ENCODE measurements at regions not wholly inside any gene's neighbourhood (a gene's known extent, or its start where the extent isn't known, plus 50 kb on each side); places are given as distances from the start of the nearest gene placed in this dataset.
"Not testable (repeated sequence)": the region's sequence is repeated elsewhere in the genome, so short reads cannot be mapped to it uniquely, and the experiment has no call there.

DNA sequence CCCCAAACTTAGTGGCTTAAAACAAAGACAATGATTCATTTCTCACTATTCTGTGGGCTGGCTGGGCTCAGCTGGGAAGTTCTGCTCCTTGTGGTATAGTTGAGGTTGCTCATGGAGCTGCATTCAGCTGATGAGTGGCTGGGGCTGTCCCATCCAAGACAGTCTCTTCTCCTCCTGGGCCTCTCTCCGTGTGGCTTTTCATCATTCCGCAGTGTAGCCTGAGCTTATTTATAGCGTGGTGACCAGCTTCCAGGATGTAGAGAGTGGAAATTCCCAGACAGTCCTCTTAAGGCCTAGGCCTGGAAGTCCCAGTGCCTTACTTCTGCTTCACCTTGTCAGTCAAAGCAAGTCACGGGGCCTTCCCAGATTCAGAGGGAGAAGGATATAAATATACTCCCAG lies 136.7 kb upstream of the DAZL start:
- DNase-seq (ENCODE audit: low read depth) = no peak
- in situ Hi-C loops (cut with HindIII; ENCODE audit: low pct_unique_long_range_greater_than_20kb, low sequenced_read_pairs) = no loop called here

DNA sequence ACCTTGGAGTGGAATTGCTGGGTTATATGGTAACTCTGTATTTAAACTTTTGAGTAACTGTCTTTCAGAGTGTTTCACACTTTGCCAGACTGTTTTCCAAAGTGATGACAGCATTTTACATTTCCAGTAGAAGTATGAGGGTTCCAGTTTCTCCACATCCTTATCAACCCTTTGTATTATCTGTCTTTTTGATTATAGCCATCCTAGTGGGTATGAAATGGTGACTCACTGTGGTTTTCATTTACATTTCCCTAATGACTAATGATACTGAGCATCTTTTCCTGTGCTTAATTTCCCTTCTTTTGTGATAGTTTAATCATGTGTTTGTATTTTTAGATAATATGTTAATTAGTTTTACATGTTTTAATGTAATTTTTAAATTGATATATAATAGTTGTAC lies 138.1 kb upstream of the DAZL start:
- no peak for DNase-seq (ENCODE audit: low read depth)
- in situ Hi-C loops (cut with HindIII; ENCODE audit: low pct_unique_long_range_greater_than_20kb, low sequenced_read_pairs) = no loop called here

DNA sequence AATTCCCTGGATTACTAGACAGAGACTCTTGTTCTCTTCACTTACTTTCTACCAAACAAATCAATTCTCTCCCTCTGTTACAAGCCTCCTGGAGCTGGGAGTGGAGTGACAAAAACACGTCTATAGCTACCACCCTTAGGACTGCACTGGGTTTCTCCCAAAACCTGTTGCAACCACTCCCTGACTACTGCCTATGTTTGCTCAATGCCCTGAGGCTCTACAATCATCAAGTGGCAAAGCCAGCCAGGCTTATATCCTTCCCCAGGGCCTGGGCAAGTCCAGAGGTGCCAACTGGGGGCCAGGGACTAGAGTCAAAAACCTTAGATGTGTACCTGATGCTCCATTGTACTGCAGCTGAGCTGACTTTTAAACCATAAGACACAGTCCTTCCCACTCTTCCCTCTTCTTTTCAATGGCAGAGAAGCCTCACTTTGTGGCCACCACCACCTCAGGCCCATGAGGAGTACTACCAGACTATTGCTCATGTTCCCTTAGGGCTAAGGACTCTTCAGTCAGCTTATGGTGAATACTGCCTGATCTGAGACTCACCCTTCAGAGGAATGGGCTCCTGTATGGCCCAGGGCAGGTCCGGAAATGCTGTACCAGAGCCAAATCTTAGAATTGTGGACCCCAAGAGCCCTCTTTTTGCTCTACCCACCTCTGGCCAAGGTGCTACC lies 125.4 kb upstream of the PLCL2 start:
- in situ Hi-C loops (cut with HindIII; ENCODE audit: low pct_unique_long_range_greater_than_20kb, low sequenced_read_pairs) = no loop called here
- no peak for DNase-seq (ENCODE audit: low read depth)

DNA sequence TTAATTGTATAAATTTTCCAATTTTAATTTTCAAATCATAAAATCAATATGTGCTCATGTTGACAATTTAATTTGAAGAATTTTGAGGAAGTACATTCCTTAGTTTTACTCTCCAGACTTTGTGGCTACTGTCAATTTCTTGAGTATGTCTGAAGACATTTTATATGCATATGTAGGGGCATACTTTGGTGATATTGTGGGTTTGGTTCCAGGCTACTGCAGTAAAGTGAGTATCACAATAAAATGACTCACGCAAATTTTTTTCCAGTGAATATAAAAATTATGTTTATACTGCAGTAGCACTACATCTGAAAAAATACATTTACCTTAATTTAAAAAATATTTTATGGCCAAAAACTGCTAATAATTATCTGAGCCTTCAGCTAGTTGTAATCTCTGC lies 123.2 kb upstream of the PLCL2 start:
- no peak for DNase-seq (ENCODE audit: low read depth)
- in situ Hi-C loops (cut with HindIII; ENCODE audit: low pct_unique_long_range_greater_than_20kb, low sequenced_read_pairs) = no loop called here

DNA sequence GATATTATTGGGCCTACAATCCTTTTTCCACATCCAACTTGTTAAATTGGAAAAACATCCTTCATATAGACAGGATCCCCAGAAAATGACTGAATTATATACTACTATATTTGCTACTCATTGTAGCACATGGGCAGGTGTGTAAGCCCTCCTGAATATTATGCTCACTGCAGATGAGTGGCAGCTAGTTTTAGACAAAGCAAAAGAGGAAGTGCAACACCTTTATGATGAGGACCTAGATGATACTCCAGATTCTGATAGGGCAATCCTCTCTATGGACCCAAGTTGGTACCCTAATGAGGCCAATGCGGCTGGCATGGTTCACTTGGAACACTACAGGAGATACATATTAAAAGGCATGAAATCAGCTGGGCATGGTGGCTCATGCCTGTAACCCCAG lies 119.1 kb upstream of the PLCL2 start:
- DNase-seq (ENCODE audit: low read depth) = no peak
- in situ Hi-C loops (cut with HindIII; ENCODE audit: low pct_unique_long_range_greater_than_20kb, low sequenced_read_pairs) = no loop called here

DNA sequence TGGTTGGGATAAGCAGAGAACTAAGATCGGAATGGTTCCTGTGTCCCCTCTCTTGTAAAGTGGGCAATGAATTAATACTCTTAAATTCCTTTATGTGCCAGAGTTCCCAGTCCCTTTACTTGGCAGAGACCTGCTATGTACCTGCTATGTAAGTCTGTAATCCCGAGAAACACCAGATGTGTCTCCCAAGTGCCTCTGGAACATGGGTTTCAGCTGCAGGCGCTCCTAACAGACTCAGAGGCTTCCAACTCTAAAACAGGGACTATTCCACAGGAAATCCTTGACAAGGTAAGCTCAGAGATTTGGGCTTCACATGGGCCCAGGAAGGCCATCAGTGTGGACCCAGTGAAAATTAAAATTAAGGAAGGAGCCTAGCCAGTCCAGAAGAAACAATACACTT lies 117.7 kb upstream of the PLCL2 start:
- no peak for DNase-seq (ENCODE audit: low read depth)
- in situ Hi-C loops (cut with HindIII; ENCODE audit: low pct_unique_long_range_greater_than_20kb, low sequenced_read_pairs) = no loop called here

DNA sequence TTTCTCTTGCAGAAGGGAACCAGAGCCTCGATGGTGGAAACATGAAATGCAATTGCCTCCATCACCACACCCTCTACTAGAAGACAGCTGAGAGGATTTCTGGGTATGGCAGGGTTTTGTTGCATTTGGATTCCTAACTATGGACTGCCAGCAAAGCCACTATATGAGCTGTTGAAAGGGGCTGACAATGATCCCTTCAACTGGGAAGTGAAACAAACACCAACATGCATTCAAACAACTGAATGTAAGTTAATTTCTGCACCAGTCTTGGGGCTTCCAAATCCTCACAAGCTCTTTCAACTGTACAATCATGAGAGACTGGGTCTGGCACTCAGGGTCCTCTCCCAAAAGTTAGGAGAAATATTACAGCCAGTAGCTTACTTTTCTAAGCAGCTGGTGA lies 116.7 kb upstream of the PLCL2 start:
- in situ Hi-C loops (cut with HindIII; ENCODE audit: low pct_unique_long_range_greater_than_20kb, low sequenced_read_pairs) = no loop called here
- no peak for DNase-seq (ENCODE audit: low read depth)

DNA sequence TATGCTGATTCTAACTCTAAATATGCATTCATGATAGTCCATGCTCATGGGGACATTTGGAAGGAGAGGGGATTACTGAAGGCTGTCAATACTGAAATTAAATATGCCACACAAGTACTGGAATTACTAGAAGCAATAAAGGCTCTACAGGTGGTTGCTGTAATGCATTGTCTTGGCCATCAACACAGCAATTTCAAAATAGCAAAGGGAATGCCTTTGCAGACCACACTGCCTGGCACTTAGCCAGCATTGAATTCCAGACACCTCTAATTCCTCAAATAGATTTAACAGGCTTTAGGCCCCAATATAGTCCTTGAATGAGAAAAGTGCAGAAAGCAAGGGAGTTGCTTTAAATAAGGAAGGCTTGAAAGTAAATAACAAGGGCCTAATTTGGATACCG lies 115.8 kb upstream of the PLCL2 start:
- in situ Hi-C loops (cut with HindIII; ENCODE audit: low pct_unique_long_range_greater_than_20kb, low sequenced_read_pairs) = no loop called here
- no peak for DNase-seq (ENCODE audit: low read depth)

DNA sequence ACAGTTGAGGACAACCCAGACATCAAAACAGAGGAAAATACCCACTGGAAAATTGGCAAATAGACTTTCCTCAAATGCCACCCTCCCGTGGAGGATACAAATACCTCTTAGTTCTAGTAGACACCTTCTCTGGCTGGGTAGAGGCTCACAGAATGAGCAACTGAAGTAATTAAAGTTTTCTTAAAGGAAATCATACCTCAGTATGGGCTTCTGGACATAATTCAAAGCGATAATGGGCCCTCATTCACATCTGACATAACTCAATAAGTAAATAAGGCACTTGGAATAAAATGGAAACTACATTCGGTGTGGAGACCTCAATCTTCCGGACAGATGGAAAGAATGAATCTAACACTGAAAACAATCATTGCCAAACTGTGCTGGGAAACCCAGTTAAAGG lies 115.2 kb upstream of the PLCL2 start:
- in situ Hi-C loops (cut with HindIII; ENCODE audit: low pct_unique_long_range_greater_than_20kb, low sequenced_read_pairs) = no loop called here
- DNase-seq (ENCODE audit: low read depth) = no peak

DNA sequence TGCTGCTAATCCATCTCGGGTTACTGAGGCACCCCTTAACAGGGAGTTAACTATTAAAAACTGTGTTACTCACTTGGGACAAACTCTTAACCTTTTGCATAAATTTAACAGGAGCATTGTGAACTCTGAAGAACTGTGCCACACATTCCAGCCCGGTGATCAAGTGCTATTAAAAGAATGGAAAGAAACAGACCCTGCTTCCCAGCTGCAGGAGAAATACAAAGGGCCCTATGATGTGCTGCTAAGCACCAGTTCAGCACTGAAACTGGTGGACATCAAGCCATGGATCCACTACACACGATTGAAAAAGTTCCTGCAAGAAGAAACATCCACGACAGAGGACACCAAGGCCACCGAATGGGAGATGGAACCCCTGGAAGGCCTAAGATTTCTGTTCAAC lies 114.7 kb upstream of the PLCL2 start:
- in situ Hi-C loops (cut with HindIII; ENCODE audit: low pct_unique_long_range_greater_than_20kb, low sequenced_read_pairs) = no loop called here
- DNase-seq (ENCODE audit: low read depth) = no peak

DNA sequence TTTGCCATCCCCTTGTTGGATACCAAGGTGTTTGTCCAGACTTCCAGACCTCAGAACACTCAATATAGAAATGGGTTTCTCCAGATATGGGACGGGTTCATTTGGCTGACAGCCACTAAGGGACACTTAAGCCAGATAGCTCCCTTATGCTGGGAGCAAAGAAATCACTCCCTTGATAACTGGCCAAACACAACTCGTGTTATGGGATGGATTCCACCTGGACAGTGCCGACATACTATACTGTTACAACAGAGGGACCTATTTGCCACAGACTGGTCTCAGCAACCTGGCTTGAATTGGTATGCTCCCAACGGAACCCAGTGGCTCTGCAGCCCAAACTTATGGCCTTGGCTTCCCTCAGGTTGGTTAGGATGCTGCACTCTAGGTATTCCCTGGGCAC lies 114.0 kb upstream of the PLCL2 start:
- no peak for DNase-seq (ENCODE audit: low read depth)
- in situ Hi-C loops (cut with HindIII; ENCODE audit: low pct_unique_long_range_greater_than_20kb, low sequenced_read_pairs) = no loop called here

DNA sequence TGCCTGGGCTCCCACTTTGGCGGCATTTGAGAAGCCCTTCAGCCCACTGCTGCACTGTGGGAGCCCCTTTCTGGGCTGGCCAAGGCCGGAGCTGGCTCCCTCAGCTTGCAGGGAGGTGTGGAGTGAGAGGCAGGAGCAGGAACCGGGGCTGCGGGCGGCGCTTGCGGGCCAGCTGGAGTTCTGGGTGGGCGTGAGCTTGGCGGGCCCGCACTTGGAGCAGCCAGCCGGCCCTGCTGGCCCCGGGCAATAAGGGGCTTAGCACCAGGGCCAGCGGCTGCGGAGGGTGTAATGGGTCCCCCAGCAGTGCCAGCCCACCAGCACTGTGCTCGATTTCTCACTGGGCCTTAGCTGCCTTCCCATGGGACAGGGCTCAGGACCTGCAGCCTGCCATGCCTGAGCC lies 111.2 kb upstream of the PLCL2 start:
- in situ Hi-C loops (cut with HindIII; ENCODE audit: low pct_unique_long_range_greater_than_20kb, low sequenced_read_pairs); DNase-seq (ENCODE audit: low read depth): not testable (repeated sequence)

DNA sequence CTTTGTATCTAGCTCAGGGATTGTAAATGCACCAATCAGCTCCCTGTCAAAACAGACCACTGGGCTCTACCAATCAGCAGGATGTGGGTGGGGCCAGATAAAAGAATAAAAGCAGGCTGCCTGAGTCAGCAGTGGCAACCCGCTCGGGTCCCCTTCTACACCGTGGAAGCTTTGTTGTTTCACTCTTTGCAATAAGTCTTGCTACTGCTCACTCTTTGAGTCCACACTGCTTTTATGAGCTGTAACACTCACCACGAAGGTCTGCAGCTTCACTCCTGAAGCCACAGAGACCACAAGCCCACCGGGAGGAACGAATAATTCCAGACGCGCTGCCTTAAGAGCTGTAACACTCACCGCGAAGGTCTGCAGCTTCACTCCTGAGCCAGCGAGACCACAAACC lies 110.2 kb upstream of the PLCL2 start:
- DNase-seq (ENCODE audit: low read depth); in situ Hi-C loops (cut with HindIII; ENCODE audit: low pct_unique_long_range_greater_than_20kb, low sequenced_read_pairs): not testable (repeated sequence)

DNA sequence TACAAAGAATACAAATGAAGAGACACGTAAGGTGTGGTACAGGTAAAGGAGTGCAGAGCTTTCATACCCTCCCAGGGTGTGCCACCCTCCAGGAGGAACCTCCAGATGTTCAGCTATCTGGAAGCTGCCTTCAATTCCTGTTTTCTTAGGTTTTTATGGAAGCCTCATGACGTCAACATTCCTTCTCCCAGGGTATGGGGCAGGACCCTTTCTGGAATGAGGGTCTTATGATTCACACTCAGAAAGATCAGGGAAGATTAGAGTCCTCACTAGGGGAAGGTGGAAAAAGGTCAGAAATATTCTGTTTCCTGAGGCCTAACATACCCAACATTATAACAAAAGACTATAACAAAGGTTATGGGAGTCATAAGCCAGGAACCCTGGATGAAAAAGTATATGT lies 99.8 kb upstream of the PLCL2 start:
- in situ Hi-C loops (cut with HindIII; ENCODE audit: low pct_unique_long_range_greater_than_20kb, low sequenced_read_pairs) = no loop called here
- no peak for DNase-seq (ENCODE audit: low read depth)

DNA sequence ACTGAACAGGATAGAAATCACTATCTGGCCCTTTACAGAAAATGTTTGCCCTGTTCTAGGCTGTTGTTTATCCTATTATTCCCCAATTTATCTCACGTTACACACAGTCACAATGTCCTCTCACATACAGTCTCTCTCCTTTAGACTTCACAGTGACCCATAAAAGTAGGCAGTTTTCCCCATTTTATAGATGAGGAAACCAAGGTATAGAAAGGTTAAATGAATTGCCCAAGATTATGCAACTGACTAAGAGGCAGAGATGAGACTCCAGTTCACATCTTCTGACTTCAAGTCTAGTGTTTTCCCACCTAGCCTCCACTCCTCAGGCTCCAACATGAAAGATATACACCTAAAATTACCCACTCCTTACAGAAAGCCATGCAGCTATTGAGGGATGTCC lies 99.3 kb upstream of the PLCL2 start:
- in situ Hi-C loops (cut with HindIII; ENCODE audit: low pct_unique_long_range_greater_than_20kb, low sequenced_read_pairs) = no loop called here
- no peak for DNase-seq (ENCODE audit: low read depth)

DNA sequence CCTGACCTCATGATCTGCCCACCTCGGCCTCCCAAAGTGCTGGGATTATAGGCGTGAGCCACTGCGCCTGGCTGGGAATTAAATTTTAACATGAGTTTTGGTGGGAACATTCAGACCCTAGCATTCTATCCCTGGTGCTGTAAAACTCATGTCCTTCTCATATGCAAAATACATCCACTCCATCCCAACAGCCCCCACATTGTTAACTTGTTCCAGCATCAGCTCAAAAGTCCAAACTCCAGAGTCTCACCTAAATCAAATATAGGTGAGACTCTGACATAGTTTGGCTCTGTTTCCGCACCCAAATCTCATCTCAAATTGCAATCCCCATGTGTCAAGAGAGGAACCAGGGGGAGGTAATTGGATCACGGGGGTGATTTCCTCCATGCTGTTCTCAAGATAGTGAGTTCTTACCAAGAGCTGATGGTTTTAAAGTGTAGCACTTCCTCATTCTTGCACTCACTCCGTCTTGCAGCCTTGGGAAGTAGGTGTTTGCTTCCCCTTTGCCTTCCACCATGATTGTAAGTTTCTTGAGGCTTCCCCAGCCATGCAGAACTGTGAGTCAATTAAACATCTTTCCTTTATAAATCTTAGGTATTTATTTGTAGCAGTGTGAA lies 96.2 kb upstream of the PLCL2 start:
- in situ Hi-C loops (cut with HindIII; ENCODE audit: low pct_unique_long_range_greater_than_20kb, low sequenced_read_pairs) = no loop called here
- DNase-seq (ENCODE audit: low read depth) = no peak

DNA sequence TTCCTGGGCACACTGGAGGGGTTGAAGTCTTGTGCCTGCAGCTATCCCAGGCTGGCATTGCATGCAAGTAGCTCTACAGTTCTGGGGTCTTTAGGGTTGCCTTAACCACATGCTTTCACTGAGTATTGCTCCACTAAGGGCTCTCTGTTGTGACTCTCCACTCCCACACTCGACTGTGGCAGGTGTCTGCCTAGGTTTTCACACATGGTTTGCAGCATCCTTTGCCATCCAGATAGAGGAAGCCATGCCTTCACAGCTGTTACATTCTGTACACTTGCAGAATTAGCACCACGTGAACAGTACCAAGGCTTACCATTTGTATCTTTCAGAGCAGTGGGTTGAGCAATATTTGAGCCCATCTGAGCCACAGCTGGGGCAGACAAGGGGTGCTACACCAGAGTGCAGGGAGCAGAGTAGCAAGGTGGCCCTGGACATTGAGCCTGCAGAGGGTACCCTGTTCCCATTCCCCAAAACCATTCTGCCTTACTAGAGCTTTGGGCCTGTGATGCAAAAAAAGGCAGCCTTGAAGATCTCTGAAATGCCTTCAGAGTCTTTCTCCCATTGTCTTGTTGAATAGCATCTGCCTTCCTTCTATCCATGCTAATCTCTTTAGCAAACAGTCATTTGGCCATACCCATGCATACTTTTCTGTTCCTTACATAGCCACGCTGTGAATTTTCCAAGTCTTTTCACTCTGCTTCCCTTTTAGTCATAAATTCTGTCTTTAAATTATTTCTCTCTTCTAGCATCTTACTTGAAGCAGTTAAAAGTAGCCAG lies 95.2 kb upstream of the PLCL2 start:
- in situ Hi-C loops (cut with HindIII; ENCODE audit: low pct_unique_long_range_greater_than_20kb, low sequenced_read_pairs) = no loop called here

DNA sequence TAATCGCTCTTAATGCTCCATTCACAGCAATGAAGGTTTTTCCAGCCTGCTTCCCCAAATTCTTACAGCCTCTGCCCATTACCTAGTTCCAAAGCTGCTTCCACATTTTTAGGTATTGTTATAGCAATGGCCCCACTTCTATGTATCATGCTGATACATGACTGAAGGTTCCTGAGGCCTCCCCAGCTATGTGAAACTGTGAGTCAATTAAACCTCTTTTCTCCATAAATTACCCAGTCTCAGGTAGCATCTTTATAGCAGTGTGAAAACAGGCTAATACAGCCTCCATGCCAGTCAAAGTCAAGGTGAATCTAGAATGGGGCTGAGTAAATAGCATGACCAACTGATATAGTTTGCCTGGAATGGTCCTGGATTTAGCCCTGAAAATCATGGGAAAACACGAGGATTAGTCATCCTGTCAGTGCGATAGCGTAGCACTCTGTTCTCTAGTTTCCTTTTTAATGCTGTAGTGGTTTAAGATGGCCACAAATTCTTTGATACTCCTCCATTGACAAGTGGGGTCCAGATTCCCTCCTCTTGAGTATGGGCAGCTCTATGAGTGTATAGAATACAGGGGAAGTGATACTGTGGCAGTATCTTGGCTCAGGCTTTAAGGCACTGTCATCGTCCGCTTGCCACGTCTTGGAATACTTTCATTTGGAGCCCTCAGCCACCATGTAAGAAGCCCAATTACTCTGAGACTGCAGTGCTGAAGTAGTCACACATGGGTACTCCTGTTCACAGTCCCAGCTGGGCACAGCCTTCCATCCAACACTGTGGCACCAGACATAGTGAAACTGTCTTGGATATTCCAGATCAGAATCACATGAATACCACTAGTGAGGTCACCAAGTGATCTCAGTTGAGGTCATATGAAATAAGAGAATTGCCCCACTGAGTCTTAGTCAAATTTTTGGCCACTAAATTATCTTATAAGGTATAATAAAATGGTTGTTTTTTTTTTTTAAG lies 94.0 kb upstream of the PLCL2 start:
- no peak for DNase-seq (ENCODE audit: low read depth)
- in situ Hi-C loops (cut with HindIII; ENCODE audit: low pct_unique_long_range_greater_than_20kb, low sequenced_read_pairs) = no loop called here

More for the DNA sequence above, 95.2 kb upstream of the PLCL2 start:
- DNase-seq (ENCODE audit: low read depth) = no peak

DNA sequence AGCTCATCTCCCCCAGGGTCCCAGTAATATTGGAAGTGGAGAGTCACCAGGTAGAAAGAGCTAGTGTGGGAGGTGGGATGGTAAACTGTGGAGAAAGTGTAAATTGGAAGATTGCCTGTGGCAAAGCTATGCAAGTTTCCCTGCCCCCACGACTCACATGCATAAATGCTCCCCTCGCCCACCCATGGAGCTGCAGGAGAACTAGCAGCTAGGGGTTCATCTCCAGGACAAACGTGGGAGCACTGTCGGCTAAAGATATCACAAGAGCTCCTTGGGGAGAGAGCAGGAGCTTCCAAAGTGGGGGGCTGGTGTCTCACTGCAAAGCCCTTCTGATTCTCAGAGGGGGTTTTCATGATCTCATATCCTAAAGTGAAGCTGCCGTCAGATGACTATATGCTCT lies 91.4 kb upstream of the PLCL2 start:
- in situ Hi-C loops (cut with HindIII; ENCODE audit: low pct_unique_long_range_greater_than_20kb, low sequenced_read_pairs) = no loop called here
- no peak for DNase-seq (ENCODE audit: low read depth)

Data from Caki2 (cell line).